Gastroesophageal sphincter (tissue), 3 donors: ENCODE measurements at regions not wholly inside any gene's neighbourhood (a gene's known extent, or its start where the extent isn't known, plus 50 kb on each side); places are given as distances from the start of the nearest gene placed in this dataset.

Experiments used
- EP300 ChIP-seq: sonication (generic); formaldehyde crosslinking; IDR thresholded peaks from one replicate; pipeline ENCODE4 v1.6.1; 2017; ENCODE audit warnings: antibody characterized with exemption, mild to moderate bottlenecking
- POLR2A ChIP-seq, 2 donors: fragments of 450-650 bp; IDR thresholded peaks; one replicate each; pipeline ENCODE4 v1.6.1; 2017; ENCODE audit warnings: antibody characterized with exemption in 2 of 2, mild to moderate bottlenecking in 2 of 2, moderate library complexity in 1 of 2
- POLR2AphosphoS5 ChIP-seq: sonication (generic); formaldehyde crosslinking; IDR thresholded peaks from one replicate; pipeline ENCODE4 v1.6.1; 2017; ENCODE audit warnings: antibody characterized with exemption
- TF ChIP-seq, protein P1 (sequence below), 4 experiments: fragments of 200-600 bp in 2 of 4; fragments of 450-650 bp in 2 of 4; sonication (generic) in 1 of 4; IDR thresholded peaks; one replicate each; pipeline ENCODE4 v1.5.1; 2017 to 2019; ENCODE audit warnings: antibody characterized with exemption in 4 of 4, mild to moderate bottlenecking in 2 of 4, moderate library complexity in 2 of 4

- TF ChIP-seq, protein P1, sequence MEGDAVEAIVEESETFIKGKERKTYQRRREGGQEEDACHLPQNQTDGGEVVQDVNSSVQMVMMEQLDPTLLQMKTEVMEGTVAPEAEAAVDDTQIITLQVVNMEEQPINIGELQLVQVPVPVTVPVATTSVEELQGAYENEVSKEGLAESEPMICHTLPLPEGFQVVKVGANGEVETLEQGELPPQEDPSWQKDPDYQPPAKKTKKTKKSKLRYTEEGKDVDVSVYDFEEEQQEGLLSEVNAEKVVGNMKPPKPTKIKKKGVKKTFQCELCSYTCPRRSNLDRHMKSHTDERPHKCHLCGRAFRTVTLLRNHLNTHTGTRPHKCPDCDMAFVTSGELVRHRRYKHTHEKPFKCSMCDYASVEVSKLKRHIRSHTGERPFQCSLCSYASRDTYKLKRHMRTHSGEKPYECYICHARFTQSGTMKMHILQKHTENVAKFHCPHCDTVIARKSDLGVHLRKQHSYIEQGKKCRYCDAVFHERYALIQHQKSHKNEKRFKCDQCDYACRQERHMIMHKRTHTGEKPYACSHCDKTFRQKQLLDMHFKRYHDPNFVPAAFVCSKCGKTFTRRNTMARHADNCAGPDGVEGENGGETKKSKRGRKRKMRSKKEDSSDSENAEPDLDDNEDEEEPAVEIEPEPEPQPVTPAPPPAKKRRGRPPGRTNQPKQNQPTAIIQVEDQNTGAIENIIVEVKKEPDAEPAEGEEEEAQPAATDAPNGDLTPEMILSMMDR (IDR thresholded peaks at IDR 0.05) = no peak
- no peak for TF ChIP-seq POLR2AphosphoS5
- no peak for TF ChIP-seq EP300
- TF ChIP-seq POLR2A (IDR thresholded peaks at IDR 0.05) = no peak
Measured at GRCh38 chr4:124265701-124266100, 446.8 kb downstream of the ANKRD50 start.
